Cardiac septum (tissue), 1 donor: ENCODE measurements at regions not wholly inside any gene's neighbourhood (a gene's known extent, or its start where the extent isn't known, plus 50 kb on each side); places are given as distances from the start of the nearest gene placed in this dataset.
A peak's percentile ranks its signal among the peaks of the same experiment; 100 is the strongest.

Source experiments
- DNase-seq: peaks from one replicate; pipeline ENCODE4 v3.0.0-alpha.2; 2020; ENCODE audit warnings: low spot score
- intact Hi-C: fragments of 100-400 bp; cut with DNase I; formaldehyde crosslinking; loops from one replicate; pipeline ENCODE4 v1.14.0; 2022
- donor health status: DM: no; HTN: no; CAD: no.

DNA sequence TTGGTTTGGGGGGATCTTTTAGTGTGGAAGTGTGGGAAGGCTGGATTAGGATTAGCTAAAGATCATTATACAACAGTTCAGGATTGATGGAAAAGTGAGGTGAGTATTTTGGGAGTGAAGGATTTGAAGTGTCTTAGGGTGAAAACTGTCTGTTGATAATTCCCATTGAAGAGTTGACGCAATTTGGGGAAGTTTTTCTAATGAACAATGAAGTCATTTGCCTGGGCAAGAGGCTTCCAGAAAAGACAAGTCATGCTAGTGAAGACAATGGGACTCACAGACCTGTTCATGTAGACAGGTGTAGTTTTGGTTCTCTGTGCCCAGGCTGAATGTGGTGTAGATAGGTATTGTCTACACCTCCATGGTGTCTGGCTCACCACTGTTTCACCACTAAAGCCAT lies 194.3 kb upstream of the GPR26 start:
- DNase-seq, result no peak
- intact Hi-C loops, result no loop called here

DNA sequence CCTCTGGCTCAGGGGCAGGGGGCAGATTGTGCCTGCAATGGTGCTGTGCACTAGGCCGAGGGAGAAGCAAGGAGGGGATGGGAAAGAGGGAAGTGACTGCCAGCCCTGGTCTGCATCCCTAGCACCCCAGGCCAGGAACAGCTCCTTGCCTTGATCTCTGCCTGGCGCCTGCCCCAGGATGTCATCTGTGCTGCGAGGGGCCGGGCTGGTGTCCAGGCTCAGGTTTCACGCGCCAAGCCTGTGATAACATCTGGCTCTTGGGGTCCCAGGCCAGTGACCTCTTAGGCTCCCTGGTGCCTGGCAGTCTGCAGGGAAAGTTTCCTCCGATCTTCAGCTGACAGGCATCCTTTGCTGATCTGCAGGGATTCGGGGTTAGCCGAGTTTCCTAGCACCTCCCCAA lies 193.5 kb upstream of the GPR26 start:
- no peak for DNase-seq
- intact Hi-C loops, result no loop called here

DNA sequence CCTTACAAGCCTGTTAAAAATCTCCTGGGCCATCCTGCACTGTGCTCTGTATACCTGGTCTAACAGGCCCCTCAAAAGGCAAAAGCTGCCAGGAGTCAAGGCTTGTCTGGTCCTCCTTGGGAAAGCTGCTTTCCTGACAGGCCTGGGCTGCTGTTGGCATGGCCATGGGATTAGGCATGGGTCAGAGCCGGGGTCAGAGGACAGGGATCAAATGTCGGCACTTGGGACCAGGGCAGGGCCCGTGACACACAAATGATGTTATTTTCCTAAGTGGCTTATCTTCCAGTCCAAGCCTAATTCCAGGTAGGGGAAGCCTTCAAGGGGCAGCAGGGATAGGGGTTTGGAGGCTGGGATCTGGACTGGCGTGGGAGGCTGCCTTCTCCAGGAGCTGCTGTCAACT lies 191.5 kb upstream of the GPR26 start:
- no peak for DNase-seq
- intact Hi-C loops, result no loop called here

DNA sequence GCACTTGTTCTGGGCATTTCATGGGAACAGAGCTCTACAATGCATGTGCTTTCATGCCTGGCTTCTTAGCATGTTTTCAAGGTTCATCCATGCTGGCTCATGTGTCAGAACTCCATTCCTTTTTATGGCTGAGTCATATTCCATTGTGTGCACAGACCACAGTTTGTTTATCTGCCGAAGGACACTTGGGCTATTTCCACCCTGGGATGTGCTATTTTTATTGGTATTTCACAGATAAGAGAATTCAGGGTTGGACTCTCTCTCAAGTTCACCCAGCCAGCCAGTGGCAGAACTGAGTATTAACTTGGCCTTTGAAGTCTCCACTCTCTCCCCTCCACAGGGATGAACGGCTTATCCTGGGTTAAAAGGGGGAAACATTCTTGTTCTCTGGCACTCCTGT lies 190.7 kb upstream of the GPR26 start:
- intact Hi-C loops, result no loop called here
- no peak for DNase-seq

DNA sequence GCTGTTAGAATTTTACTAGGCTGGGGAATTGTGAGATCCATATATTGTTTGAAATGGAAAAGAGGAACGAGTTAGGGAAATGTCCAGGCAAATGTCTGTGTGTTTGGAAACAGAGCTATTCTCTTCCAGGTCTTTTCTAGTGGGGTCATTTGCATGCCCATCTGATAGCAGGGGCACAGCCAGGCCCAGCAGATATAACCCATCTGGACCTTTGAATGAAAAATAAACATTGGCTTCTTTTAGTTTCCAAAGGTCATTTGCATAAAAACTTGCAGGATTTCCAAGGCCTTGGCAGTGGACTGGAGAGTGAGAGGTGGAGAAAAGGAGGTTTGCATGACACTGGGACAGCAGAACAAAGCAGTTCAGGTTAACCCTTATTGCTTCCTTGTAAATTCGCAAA lies 188.0 kb upstream of the GPR26 start:
- DNase-seq, result no peak
- intact Hi-C loops, result no loop called here

DNA sequence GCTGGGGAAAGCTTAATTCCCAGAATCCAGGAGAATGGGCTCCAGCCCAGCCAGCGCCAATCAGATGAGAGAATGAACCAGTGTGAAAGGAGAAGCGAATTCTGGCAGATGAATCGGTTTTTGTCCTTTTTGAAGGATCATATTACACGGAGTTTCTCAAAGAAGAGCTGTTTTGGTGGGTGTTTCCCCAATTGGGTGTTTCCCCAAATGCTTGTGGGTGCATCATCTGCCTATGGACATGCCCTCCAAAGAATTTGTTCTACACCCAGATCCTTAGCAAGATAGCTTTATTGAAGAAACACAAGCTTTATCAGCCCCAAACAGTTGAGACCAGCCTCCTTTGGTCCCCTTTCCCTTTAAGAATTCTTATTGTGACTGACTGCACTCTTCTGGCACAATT lies 186.5 kb upstream of the GPR26 start:
- DNase-seq, result no peak
- intact Hi-C loops, result no loop called here

DNA sequence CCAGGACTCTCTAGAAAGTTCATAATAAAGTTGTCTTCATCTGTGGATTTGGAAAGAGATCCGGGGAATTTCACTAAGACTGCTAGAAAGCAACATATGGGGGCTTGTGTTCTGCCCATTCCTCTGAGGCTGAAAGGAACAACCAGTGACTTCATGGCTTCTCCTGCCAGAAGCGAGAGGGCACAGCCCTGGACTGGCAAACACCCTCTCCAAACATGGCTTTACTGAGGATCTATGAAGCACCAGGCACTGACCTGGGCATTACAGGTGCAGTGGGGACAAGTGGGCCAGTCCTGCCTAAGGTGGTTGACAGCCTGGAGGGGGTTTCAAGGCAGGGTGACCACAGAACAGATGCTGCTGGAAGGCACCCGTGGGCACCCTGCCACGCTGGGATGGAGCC lies 185.8 kb upstream of the GPR26 start:
- intact Hi-C loops, result no loop called here
- DNase-seq, result no peak

DNA sequence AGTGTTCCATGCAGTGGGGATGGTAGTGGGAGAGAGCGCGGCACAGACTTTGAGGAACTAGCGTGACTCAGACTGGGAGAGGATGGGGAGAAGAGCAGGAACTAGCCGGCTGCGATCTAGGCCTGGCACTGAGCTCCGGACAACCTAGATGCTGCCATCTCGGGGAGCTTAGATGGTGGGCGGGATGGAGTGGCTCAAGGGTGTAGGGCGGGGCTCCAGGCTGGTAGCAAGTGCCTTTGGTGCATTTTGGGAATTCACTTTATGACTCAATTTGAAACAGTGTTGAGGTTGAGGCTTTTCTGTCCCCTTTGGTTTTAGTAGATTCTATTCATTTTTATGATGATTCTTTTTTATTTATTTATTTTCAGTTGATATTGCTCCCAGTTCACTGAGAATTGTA lies 185.3 kb upstream of the GPR26 start:
- no peak for DNase-seq
- intact Hi-C loops, result no loop called here

DNA sequence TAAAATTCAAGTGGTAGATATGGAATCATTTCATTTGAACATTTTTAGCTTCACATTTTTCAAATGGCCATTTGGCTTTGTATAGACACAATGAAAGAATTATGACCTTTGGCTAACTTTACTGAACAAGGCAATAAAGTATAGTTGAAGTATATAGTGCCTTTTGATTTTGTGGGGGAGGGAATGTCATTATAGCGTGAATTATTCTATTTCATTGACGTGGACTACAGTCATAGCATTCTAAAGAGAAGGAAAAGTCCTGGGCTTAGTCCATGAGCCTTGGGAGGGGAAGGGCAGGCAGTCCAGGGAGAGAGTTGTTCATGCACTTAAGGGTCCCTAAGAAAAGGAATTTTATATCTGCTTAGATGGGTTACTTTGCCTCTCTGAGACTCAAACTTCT lies 181.4 kb upstream of the GPR26 start:
- intact Hi-C loops, result no loop called here
- DNase-seq, result no peak

DNA sequence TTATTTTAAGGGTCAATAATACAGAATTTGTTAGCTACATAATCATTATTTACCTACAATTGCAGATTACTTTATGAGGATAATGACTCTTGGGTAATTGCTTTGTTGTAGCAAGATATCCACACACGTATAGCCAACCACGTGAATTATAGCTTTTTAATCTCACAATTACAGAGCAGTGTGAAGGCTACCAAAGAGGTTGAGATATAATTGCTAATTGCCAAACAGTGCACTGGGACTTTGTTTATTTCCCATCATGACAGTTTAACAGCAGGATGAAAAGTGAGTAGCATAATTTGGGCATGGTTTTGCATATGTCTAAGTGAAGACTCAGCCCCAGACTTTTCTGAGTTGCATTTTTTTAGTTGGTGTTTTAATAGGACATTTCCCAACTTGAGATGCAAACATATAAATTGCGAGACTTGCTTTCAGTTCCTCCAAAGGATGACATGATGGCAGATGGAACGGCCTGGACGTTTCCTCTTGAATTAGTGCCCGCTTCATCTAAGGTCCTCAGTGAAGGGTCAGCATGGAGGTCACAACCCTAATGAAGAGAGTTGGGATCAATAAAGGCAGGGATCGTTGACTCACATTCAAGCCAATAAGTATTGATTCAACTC lies 180.7 kb upstream of the GPR26 start:
- intact Hi-C loops, result no loop called here
- no peak for DNase-seq

DNA sequence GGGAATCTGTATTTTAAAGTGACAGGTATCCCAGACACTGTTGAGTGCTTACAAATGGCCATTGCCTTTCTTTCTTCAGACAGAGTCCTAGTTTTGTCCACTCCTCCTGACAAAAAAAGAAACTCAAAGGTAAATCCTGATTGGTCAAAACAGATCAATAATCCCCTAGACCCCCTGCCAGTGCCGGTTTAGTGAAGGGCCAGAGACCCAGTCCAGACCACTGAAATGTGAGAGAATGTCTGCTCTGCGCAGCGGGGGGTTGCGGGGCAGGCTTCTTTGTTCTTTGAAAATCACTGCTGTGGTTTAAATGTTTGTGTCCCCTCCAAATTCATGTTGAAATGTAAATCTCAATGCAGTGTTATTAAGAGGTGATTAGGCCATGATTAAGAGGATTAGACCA lies 177.7 kb upstream of the GPR26 start:
- no peak for DNase-seq

DNA sequence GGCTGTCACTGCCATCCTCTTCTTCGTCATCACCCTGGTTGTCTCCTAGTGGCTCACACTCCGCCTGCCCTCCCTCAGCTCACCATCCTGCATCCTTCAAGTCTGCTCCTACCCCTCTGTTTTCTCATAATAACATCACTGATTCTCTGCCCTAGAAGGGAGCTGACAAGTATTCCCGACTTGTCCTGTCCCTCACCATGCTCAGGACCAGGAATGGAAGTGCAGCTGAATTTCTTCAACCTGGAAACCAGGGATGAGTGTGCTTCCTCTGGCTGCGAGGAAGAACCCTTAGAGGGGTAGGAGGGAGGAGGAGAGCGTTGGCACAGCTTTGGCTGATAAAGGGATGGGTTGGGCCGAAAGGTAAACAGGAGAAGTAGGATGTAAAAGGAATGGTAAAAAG lies 174.8 kb upstream of the GPR26 start:
- DNase-seq, result no peak
- intact Hi-C loops, result no loop called here

More for the DNA sequence above, 177.7 kb upstream of the GPR26 start:
- intact Hi-C loops, result no loop called here

DNA sequence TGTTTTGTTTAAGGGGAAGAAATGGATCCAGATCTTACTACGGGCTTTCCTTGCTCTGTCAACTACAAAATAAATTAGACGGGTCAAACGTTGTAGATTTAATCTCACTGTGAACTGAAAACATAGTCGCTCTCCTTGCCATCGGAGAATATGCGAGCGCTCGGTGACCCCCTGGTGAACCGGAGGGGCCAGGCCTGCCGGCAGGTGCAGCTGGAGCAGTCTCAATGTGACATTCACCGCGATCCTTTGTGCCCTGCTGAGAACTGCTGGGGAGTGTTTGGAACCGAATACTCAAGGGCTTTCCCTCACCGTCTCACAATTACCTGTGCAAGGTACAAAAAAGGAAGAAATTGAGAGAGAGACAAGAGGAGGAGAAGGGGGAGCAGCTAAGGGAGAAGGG lies 174.1 kb upstream of the GPR26 start:
- intact Hi-C loops, result no loop called here
- DNase-seq, result no peak

DNA sequence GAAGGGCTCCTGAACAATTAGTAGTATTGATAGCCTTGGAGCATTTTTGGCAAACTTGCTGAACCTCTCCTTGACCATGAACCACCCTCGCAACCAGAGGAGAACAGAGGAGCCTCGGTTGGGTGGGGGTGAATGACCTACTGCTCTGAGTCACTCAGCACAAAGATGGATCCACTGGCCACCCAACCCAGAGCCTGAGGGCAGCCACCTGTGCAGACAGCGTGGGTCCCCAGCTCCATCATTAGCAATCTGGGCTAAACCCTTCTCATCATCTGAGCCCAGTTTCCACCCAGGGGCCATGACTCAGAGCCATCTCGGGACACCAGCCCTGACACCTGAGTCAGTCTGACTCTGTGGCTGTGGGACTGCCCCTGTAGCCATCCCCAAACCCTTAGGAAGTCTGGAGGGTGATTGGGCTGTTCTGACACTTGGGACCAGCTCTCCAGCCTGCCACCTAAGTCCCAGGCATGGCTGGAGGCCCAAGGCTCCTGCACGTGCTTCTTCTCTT lies 171.8 kb upstream of the GPR26 start:
- no peak for DNase-seq
- intact Hi-C loops, result no loop called here

DNA sequence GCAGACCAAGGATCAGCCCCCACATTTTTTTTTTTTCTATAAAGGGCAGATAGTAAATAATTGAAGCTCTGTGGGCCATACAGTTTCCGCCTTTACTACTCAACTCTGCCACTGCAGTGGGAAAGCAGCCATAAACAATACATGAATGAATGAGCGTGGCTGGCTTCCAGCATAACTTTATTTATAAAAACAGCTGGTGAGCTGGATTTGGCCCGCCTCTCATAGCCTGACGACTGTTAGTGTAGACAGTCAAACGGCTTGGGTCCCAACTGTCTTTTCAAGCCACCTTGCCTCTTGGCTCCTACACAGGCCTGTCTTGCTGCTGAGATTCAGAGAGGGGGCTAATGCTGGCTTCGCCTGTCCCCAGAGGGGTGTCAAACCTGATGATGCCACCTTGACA lies 169.8 kb upstream of the GPR26 start:
- DNase-seq, result no peak
- intact Hi-C loops, result no loop called here

DNA sequence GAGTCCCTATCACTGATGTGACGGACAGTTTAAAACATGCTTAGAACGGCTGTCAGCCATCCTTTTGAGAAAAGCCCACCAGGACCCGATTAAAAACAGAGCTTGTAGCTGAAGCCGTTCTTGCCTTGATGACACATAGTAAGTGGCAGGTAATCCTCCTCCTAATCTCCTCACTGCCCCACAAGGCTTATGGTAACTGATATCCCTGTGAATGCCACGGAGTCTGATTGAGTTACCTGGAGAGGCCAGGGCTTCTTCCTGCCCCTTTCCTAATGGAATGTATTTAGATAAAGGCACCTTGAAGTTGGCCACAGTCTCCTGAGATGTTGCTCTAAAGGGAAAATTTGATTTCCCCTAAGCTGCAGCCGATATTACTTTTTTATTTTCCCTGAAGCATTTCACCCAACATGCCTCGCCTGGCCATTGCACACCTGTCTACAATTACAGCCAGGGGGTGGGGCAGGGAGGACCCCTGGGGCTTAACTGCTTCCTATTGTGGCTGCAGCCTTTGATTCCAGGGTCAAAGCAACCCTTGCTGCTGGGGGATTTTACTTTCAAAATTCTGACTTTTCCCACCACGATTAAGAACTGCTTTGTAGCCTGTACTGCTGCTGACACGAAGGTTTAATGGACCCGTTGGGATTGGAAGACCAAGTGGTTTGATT lies 169.0 kb upstream of the GPR26 start:
- intact Hi-C loops, result no loop called here
- DNase-seq, result no peak

DNA sequence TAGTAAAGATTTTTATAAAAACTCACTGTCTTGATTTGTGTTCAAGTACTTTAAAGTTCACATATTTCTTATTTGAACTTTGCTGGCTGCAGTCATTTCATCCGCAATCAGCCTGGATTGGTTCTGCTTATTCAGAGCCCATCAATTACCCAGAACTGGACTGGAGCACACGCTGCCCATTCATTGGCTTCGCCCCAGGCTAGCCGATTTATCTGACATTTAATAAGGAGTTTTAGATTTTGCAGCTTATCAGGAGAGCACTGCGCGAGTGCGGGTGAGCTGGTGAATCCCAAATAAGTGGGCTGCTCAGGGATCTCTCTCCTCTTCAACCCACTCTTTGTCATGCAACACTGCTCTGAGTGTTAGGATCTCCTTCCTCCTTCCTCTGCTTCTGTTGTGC lies 166.0 kb upstream of the GPR26 start:
- intact Hi-C loops, result no loop called here
- DNase-seq, result no peak

DNA sequence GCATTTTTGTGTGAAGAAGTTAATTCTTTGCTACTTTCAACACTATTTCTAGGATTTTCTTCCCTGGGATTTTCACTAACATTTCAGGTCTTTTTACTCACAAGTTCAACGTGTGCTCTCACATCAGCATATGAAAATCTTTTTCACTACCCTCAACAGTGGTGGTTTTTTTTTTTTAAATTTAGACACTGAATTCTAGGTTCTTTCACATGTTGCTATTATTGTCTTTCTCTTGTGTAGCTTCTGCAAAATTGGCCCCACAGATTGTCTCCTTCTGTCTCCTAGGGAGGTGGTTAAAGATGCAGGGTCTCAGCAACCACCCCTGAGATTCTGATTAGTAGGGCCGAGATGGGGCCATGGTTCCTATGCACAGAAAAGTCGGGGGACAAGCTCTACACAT lies 165.0 kb upstream of the GPR26 start:
- intact Hi-C loops, result no loop called here
- no peak for DNase-seq

DNA sequence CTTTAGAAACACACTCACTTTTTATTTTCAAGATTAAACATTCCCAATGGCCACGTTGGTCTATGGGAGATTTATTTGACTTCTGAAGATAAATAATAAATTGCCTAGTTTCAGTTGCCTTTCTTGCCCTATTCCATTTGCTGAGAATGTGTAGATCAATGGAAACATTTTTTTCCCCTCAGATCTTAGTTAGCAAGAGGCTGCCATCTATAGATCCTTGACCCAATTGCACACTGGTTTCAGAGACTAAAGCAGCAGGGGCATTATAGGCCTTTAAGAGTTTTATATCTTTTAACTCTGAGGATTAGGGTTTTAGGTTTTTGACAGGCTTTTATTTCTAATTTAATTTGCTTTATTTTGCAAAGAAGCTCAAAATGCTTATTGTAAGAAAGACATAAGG lies 163.2 kb upstream of the GPR26 start:
- no peak for DNase-seq
- intact Hi-C loops, result no loop called here

DNA sequence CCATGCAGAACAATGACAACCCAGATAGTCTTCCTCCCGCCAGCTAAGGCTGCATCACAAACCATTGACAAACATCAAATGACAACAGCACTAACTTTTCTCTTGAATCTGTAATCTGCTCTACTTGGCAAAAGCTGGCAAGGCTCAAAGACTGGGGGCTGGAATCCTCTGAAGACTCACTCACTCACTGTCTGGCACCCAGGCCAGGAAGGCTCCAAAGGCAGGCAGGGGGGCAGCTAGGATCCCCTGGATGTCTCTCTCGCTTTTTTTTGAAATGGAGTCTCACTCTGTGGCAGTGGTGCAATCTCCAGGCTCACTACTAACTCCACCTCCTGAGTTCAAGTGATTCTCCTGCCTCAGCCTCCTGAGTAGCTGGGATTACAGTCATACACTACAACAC lies 159.7 kb upstream of the GPR26 start:
- peak; percentile 12 for DNase-seq
- intact Hi-C loops, result no loop called here

DNA sequence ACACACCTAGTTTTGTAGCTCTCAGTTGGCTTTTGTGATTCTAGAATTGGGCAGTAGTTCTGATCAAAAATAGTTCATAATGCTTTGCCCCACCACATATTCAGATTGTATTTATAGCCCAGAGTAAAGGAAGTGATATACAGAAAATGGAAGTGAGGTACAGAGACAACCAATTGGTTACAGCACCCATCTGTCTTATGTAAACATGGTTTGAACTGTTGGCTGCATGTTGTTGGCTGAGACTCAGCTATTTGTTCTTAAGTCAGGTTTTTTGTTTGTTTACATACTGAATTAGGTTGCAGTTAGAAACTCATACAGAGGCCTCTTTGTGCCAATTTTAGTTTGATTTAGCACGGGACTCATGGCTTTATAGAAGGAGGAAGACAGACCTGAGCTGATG lies 158.9 kb upstream of the GPR26 start:
- intact Hi-C loops, result no loop called here
- no peak for DNase-seq

DNA sequence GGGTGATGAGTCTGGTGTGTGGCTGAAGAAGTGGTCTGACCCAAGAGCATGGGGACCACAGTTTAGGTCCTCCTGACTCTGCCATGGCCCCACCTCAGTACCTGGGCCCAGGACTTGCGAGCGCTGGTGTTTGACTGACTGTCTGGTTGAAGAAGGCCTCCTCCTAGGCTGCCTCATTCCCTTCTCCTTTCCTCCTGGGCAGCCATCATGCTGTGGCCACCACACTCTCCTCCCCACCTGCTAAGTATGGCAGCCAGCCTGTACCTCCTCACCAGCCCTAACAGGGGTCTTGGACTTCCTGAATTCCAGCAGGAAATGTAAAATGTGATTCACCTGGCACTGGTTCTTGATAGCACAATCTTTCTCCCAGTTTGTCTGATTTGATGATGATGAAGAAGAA lies 156.8 kb upstream of the GPR26 start:
- intact Hi-C loops, result no loop called here
- DNase-seq, result peak; percentile 35
